Neutrophil (primary cell): ENCODE measurements at regions not wholly inside any gene's neighbourhood (a gene's known extent, or its start where the extent isn't known, plus 50 kb on each side); places are given as distances from the start of the nearest gene placed in this dataset.

Source experiments
- H3K27ac ChIP-seq: fragments of 200-600 bp; sonication (generic); 2 replicates; pipeline ENCODE4 v1.5.1; 2016; ENCODE audit warnings: mild to moderate bottlenecking, moderate library complexity
- H3K27me3 ChIP-seq: fragments of 200-600 bp; sonication (generic); 2 replicates; pipeline ENCODE4 v1.6.0; 2016; ENCODE audit warnings: mild to moderate bottlenecking
- H3K36me3 ChIP-seq: fragments of 200-600 bp; sonication (generic); 2 replicates; pipeline ENCODE4 v1.5.1; 2017
- H3K4me1 ChIP-seq, 2 experiments: fragments of 200-600 bp in 1 of 2; sonication (generic) in 1 of 2; 1 replicate in 1 of 2; 2 replicates in 1 of 2; pipeline versions ENCODE4 v1.5.1 to v1.6.1; 2013 to 2016; ENCODE audit warnings: low read depth in 1 of 2, low read length in 1 of 2, mild to moderate bottlenecking in 1 of 2, moderate library complexity in 1 of 2; ENCODE audit not compliant: control insufficient read depth in 1 of 2, insufficient read depth in 1 of 2
- H3K4me3 ChIP-seq, 2 experiments: fragments of 200-600 bp in 1 of 2; sonication (generic) in 1 of 2; 1 replicate in 1 of 2; 2 replicates in 1 of 2; pipeline ENCODE4 v1.5.1; 2013 to 2016; ENCODE audit warnings: low read depth in 1 of 2, low read length in 1 of 2, mild to moderate bottlenecking in 1 of 2, moderate library complexity in 1 of 2
- H3K9me3 ChIP-seq: fragments of 200-600 bp; sonication (generic); 2 replicates; pipeline ENCODE4 v1.5.1; 2016
- CTCF ChIP-seq: fragments of 200-600 bp; sonication (generic); IDR thresholded peaks from 2 replicates; pipeline ENCODE4 v1.5.1; 2016; ENCODE audit warnings: antibody characterized with exemption

- no peak for TF ChIP-seq CTCF
- no peaks in the 10 kb centered on the region for H3K9me3 ChIP-seq
- H3K36me3 ChIP-seq, result no peaks in the 10 kb centered on the region
- no peaks in the 10 kb centered on the region for H3K27me3 ChIP-seq
- no peak overlapping the region for H3K4me3 ChIP-seq
- no peaks in the 10 kb centered on the region for H3K4me1 ChIP-seq
- no peak overlapping the region for H3K27ac ChIP-seq
These were observed 146.5 kb upstream of the ARGLU1 start for GRCh38 chr13:106714271-106714982.

- no peak for TF ChIP-seq CTCF
- no peaks in the 10 kb centered on the region for H3K27me3 ChIP-seq
These were observed 144.4 kb upstream of the ARGLU1 start for GRCh38 chr13:106712381-106712780.

GRCh38 chr13:106710266-106710665, 142.3 kb upstream of the ARGLU1 start:
- no peak overlapping the region for H3K27ac ChIP-seq
- H3K9me3 ChIP-seq, result no peaks in the 10 kb centered on the region
- H3K4me1 ChIP-seq, result no peaks in the 10 kb centered on the region
- no peak for TF ChIP-seq CTCF
- H3K36me3 ChIP-seq, result no peaks in the 10 kb centered on the region
- no peaks in the 10 kb centered on the region for H3K27me3 ChIP-seq
- no peak overlapping the region for H3K4me3 ChIP-seq

More at GRCh38 chr13:106712381-106712780, 144.4 kb upstream of the ARGLU1 start:
- Histone ChIP-seq H3K4me3 (no peak overlapping the region), H3K9me3 (no peaks in the 10 kb centered on the region), H3K27ac (no peak overlapping the region), H3K36me3 (no peaks in the 10 kb centered on the region), H3K4me1 (no peaks in the 10 kb centered on the region)

- TF ChIP-seq CTCF, result no peak
- no peaks in the 10 kb centered on the region for H3K27me3 ChIP-seq
- H3K4me3 ChIP-seq, result no peak overlapping the region
These were observed 141.6 kb upstream of the ARGLU1 start for GRCh38 chr13:106709522-106709921.

GRCh38 chr13:106702505-106702904, 134.6 kb upstream of the ARGLU1 start:
- no peak for TF ChIP-seq CTCF
- H3K36me3 ChIP-seq, result no peaks in the 10 kb centered on the region
- no peak overlapping the region for H3K4me3 ChIP-seq
- no peak overlapping the region for H3K27ac ChIP-seq
- H3K4me1 ChIP-seq, result no peaks in the 10 kb centered on the region
- H3K9me3 ChIP-seq, result no peaks in the 10 kb centered on the region
- no peaks in the 10 kb centered on the region for H3K27me3 ChIP-seq

More at GRCh38 chr13:106709522-106709921, 141.6 kb upstream of the ARGLU1 start:
- Histone ChIP-seq H3K4me1 (no peaks in the 10 kb centered on the region), H3K9me3 (no peaks in the 10 kb centered on the region), H3K27ac (no peak overlapping the region), H3K36me3 (no peaks in the 10 kb centered on the region)
